CD4-positive, alpha-beta T cell treated with Interleukin-21 for 1 hour (primary cell): ENCODE measurements at regions not wholly inside any gene's neighbourhood (a gene's known extent, or its start where the extent isn't known, plus 50 kb on each side); places are given as distances from the start of the nearest gene placed in this dataset.

Experiments
- DNase-seq: peaks from one replicate; pipeline ENCODE4 v3.0.0-alpha.2; 2020

DNA sequence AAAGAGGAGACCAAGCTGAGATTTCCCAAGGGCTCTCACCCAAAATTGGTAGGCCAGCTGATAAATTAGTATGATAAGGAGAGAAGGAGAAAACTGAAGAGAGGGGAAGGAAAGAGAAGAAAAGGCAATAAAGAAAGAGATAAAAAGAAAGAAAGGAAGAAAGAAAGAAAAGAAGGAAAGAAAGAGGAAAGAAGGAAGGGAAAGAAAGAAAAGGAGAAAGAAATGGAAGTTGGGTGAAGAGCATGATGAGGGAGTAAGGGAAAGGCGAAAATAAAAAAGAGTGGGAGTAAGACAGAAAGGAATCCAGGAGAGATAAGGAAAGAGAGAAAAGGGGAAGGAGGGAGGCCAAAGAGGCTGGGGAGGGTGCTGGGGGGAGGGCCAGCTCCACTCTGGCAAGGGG, 95.4 kb downstream of the MRM1 start:
- DNase-seq = no peak

DNA sequence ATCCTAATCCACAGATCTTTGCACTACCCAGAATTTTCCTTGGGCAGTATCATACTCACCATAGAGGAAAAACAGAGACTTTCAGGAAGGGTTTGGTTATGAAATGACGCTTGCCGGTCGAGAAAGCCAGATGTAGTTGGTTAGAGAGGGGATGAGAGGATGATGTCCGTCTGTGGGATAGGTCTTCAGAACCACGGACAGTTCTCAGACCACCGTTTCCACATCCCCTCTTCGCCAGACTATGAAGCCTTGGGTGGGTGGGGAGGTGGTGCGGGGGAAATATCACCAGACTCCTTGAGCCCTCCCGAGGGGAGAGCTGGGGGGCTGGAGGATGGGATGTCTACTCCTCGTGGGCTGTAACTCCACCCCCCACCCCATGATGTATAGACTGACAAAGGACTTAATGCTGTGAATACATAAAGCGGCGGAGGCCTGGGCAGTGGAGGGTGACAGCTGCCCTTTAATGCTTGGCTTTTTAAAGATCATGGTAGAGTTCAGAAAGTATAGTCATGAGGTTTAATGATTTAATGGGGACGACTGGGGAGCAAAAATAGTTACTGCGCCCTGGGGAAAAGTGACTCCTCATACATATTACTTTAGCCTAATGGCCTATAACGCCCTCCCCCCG, 96.6 kb downstream of the MRM1 start:
- no peak for DNase-seq

DNA sequence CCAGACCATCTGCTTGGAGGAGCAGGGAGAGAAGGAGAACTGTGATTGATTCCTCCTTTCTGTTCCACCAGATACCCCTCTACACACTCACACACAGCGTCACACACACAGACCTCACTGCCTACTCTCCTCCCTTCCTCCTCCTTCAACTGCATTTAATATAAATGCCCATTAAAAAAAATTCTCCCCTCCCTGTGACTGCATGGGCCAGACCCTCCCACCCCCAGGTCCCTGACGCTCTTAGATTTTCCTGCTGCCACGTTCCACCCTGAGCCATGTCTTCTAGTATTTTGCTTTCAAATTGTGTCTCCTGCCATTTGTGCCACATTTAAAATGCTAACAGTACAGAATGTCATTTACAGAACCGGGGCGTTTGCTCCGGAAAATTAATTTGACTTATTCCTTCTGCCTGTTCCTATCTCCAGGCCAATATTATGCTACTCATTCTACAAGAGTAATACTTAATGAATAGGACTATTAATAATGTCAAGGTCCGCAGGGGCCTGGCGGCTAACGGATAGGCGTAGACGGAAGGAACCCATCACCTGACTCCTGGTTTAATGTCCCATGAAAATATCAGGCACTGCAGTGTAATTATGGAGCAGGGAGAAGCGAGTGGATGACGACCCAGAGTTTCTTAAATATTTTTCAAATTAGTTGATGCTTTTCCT, 100.2 kb downstream of the MRM1 start:
- no peak for DNase-seq

DNA sequence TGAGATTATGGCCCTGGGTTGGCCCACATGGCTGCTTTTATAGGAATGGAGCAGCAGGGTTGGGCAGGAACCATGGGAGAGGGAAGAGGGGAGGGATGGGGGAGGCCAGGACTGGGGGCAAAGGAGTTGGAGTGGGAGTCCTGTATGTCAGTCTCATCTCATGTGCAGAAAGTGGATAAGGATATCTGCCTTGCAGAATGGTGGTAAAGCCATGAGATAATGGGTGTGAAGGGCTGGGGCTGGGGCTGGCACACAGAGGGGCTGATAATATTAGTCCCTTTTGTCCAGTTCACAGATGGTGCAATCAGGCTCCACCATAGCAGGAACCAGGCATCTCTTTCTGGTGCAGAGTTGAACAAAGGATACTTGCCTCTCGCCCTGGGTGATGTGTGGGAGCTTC, 101.3 kb downstream of the MRM1 start:
- no peak for DNase-seq

DNA sequence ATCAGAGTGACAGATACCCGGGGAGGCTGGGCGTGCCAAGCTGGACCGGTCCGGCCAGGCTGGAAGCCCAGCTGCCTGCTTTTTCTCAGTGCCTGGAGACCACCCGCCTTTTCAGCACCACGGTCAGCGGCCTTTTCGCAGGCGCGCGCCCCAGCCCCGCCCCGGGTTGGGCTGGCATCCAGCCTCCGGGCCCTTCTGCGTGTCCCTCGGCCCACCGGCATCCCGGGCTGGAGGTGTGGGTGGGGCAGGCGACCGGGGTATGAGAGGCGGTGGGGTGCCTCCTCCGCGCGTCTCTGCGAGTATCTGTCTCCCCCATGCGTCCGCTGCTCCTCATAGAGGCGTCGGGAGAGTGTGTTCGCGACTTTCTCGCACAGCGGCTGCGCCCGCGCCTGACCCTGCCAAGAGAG, 102.5 kb downstream of the MRM1 start:
- peak; percentile 37 for DNase-seq

DNA sequence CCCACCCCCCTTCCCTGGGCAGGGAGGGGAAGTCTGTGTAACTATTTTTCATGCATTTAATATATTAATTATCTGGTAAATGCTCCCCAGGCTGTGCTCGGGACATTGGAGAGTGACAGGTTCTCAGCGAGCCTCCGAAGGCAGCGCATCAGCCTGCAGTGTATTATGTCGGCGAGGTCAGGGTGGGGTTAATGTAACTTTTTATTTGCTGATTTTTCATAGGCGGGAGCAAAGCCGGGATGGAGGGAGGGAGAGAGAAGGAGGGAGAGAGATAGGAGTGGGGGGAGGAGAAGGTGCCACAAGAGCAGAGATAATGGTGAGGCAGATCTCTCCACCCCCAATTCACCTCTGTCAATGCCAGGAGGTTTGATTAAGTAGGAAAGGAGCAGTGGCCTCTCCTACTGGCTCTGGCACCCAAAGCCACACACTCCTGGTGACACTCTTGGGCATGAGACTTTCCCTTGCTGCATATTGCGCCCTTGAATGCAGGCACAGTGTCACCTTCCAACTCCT, 104.0 kb downstream of the MRM1 start:
- no peak for DNase-seq

DNA sequence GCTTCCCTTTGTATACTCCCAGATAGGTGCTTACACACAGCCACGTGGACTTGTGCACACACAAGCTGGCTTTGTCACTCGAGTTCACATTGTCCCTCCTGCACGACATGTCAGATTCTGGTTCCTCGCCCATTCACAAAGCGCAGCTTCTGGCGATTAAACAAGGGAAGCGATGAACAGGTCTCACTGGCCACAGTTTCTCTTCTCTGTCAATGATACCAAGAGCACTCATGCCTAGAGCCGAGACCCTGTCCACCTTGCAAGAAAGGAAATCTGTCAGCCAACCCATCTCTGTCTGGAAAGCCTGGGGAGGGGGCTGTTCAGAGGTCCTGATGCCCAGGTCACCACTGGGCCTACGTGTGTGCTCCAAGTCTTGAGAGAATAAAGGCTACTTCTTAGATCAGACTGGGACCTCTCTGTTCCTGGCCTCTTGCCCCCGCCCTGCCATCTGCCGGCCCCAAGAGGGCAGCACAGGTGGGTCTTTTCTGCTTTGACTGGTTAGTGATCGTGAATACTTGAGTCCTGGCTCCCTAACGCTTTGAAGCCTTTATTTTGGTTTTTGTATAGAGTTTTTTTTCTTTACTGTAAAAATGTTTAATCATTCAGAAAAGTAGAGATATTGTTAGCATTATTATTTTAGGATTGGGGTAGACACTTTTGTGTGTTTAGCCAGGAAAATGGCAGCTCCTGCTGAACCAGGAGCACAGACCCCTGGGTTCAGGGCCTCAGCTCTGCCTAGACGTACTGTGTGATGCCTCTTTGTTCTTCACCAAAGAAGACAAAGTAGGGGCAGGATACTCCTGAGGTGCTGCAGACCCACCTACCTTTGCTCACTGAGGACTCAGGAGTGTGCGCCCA, 104.7 kb downstream of the MRM1 start:
- peak; percentile 56 for DNase-seq

DNA sequence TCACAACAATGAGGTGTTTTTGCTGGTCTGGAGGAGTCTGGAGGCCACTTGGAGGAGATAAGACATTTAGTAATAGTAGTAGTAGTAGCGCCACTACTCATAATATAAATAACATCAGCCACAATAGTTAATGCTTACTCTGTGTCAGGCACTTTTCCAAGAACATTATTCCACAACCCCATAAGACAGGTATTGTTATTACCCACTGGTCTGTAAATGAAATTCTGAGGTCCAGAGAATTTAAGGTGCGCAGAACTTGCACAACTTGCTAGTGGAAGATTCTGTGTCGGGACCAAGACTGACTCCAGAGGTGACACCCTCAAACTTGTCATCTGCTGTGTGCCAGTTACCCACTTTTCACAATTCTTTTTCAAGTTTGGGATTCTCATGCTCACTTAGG, 106.5 kb downstream of the MRM1 start:
- DNase-seq = no peak

DNA sequence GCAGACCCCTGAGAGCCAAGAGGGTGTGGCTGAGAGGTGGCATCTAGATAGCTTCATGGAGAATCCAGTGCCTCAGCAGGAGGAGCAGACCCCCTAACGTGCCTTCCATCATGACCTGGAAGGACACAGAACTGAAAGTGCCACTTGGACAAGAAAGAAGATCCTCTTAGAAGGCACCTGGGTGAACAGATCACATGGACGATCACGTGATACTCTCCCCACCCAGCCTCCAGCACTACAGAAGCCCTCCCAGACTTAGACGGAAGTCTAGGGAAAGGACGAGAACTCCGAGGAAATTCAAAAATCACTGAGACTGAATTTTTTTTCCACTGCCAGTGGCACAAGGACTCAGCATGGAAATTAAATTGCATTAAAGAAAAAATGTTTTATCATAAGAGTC, 113.4 kb downstream of the MRM1 start:
- no peak for DNase-seq

DNA sequence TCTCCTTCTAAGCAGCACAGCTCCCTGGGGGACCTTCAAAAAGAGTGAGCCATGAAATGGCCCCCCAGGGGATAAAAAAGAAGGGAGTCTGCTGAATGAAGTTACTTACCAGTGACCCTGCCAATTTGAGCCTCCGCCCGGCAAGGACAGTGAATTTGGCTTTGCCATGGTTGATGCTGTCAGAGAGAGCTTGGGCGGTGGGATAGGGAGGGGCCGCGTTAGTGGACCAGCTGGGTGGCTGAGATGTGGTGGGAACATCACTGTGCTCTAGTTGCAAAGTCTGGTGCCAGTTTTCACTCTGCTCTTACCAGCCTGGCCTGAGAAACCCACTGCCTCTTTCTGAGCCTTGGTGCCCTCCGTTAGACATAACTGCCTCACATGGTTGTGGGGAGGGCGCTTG, 114.6 kb downstream of the MRM1 start:
- DNase-seq = no peak

DNA sequence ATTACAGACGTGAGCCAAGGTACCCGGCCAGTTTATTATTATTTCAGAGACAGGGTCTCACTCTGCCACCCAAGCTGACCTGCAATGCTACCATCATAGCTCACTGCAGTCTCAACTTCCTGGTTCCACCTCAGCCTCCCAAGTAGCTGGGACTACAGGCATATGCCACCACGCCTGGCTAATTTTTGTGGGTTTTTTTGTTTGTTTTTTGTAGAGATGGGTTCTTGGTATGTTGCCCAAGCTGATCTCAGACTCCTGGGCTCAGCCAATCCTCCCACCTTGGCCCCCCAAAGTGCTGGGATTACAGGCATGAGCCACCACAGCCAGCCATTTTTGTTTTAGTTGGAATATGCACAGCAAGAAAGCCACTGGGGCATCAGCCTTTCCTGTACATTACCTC, 115.7 kb downstream of the MRM1 start:
- DNase-seq = no peak

DNA sequence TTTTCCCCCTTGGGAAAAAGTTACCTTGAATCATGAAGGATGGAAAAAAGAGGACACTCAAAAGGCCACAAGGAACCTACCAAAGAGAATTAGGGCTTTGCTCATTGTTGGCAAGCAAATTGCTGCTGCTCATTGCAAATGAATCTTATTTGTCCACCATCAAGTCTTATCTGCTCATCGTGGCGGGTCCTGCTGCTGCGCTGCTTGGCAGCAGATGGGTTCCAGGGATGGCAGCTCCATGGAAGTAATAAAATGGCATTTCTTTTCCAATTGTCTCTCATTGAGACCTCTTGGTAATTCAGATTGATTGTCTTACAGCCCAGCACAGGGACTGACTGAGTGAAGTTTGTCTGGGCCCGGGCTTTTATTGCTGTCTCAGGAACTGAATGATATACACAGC, 118.7 kb downstream of the MRM1 start:
- DNase-seq = no peak

DNA sequence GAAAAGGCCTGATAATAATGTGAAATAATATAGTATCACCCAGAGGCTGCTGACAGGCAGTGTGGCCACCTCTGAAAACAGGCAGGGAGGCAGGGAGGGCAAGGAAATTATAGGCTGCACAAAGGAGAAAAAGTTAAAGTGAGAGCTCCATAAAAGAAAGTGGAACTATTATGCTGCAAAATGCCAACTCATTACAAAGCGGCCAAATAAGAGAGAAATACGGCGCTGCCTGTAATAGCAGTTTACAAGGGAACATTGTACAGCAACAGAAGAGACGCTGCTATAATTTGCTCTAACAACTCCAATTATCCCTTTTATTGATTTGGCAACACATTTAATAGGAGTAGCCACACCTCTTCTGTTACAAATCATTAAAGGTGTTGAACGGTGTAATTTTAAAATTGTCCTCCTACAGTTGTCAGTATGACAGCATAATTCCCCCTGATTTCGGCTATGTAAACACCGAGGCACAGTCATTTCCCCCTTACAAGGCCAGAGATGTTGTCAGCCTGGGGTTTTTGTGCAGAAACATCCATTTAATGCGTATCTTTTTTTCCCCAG, 120.3 kb downstream of the MRM1 start:
- peak; percentile 3 for DNase-seq

DNA sequence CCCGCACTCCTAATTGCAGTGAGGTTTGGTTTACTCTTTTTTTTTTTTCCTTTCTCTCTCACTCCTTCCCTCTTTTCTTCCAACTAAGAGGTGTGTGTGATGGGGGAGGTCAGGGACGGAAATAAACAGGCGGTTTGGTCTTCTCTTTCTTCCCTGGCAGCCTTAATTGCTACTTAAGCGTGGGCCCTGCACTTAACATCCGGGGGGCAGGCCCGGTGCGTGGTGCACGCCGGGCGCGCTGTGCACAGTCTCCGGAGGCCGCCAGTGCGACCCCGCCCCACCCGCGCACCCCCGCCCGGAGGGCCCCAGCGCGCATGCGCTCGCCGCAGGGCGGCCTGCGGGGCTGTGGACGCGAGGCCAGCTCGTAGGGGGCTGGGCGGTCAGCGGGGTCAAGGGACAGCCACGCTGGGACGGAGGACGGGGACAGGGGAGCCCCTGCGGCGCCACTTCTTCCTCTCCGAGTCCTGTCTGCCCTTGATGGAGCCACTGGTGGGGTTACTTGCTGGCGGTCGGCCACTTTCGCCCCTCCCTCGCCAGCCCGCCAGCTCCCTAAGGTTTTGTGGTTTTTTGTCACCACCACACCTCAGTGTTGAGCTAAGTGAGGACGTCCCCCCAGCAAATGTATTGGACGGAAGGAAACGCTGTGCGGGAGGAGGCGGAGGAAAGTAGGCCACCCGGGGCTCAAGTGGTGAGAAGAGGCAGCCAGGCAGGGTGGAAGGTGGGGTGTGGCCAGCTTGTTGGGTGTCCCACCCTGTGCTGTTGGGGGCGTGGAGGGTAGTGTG, 120.9 kb downstream of the MRM1 start:
- DNase-seq = peak; percentile 80

DNA sequence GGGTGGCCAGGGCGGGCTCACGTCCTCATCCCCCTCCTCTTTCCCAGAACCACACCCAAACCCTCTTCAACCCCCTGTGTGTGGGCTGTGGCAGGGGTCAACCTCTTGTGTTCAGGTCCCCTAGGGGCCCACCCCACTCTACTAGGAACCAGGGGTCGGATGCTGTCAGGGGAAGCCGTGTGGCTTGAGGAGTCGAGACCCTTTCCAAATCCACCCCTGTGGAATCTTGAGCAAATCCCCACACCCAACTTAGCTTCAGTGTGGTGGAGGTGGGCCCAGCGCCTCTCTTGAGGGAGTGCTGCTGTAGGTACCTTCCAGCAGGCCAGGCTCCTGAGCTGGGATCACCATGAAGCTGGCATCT, 121.5 kb downstream of the MRM1 start:
- DNase-seq = no peak

DNA sequence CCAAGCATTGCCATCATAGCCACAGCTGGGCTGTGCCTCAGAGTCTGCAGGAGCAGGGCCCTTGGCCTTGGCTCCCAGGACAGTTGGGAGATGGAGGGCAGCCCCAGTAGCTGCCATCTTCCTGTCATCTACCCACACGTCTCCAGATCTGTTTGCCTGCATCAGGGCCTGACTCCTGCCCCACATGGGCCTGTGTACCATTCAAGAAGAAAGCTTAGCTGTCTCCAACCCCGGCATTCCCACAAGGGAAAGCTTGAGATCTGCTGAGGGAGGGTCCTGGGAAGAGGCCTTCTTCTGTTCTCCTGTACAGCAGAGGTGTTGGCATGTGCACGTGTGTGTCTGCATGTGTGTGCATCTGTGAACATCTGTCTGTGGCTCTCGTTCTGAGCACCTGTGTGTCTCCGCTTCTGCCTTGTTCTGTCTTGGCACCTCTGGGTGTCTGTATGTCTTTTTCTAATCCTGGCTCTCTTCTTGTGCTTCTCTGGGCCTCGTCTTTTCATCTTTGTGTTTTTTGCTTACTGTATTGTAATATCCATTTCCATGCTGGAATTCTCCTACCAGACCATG, 122.2 kb downstream of the MRM1 start:
- DNase-seq = no peak

DNA sequence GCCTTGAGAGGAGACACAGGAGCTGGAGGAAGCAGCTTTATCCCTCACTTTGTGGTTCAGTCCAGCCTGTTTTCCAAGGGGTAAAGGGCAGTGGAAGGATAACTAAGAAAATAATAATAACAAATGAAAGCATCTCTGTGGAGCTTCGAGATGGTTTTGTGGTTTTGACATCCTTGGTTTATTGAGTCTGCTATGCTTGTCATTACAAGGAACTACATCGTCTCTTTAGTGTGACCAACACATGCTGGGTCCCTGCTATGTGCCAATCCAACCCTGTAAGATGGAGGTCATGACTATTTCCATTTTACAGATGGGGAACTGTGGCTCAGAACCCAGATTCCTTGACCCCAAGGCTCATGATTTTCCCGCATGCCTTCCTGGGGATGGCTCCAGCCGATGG, 124.8 kb downstream of the MRM1 start:
- DNase-seq = peak; percentile 5

DNA sequence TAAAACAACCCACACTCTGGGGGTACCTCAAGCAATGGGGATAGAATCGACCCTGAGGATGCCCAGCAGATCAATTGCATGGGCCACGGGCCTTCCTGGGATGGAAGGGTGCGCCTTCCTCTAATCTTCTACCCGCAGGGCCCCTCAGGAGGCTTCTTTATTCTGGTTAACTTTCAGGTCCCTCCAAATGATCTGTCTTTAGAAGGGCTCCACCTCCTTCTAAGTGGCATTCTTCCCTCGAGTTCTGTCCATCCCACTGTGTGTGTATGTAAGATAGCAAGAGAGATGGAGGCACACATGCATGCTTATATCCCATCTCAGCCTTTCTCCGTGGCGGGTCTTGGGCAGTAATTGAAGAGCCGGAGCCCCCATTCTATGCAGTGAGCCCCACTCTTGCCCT, 125.7 kb downstream of the MRM1 start:
- no peak for DNase-seq

DNA sequence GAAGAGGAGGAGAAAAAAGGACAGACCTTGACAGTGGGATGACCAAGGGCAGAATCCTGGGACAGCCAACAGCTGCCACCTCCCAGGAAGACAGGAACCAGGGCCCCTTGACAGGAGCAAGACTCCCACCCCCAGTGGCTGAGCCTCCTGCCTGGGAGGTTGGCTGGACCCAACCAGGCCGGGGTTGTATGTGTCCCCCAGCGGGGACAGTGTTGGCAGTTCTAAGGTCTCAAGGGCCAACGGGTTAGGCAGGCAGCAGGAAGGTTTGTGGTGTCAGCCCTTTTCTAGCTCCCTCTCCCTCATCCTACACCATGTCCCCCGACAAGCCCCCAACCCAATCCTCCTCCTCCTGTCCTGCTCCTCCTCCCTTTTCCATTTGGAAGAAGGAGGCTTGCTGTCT, 126.2 kb downstream of the MRM1 start:
- no peak for DNase-seq

DNA sequence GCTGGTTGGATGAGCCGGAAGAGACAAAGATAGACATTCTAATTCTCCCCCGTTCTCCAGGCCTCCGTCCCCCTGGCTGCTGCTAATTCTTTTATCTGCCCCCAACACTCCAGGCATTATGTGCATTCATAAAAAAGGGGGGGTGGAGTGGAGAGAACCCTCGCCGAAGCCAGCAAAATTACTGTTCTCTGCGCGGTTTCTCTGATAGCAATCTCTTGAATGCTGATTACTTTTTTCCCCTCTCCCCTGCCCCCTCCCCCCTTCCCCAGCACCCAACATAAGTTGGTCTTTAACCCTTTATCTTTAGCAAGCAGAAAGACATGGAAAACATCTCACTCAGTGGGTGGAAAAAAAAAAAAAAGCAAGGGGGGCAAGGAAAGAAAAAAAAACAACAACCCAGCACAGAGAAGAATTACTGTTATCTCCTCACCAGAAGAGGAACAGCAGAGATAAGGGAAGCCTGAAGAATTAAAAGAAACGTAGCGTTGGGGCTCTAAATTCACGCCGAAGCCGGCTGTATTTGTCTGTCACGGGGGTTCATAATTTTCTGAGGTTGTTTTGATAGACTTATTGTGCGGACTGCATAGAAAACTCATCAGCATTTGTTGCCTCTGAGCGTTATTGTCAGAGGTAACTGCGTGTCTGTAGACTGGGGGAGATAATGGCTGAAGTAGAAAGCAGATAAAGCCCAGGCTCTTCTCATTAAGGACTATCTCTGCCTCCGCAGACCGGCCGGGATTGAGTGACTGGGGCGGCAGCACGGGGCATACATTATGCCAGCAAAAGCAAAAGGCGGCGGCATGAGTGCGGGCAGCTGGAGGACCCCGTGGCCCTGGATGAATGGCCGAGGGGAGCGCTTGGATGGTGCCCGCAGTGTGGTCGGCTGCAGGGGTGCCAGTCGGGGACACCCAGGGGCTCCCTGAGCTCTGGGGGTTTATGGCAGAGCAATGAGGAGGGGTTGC, 126.9 kb downstream of the MRM1 start:
- DNase-seq = peak; percentile 18

DNA sequence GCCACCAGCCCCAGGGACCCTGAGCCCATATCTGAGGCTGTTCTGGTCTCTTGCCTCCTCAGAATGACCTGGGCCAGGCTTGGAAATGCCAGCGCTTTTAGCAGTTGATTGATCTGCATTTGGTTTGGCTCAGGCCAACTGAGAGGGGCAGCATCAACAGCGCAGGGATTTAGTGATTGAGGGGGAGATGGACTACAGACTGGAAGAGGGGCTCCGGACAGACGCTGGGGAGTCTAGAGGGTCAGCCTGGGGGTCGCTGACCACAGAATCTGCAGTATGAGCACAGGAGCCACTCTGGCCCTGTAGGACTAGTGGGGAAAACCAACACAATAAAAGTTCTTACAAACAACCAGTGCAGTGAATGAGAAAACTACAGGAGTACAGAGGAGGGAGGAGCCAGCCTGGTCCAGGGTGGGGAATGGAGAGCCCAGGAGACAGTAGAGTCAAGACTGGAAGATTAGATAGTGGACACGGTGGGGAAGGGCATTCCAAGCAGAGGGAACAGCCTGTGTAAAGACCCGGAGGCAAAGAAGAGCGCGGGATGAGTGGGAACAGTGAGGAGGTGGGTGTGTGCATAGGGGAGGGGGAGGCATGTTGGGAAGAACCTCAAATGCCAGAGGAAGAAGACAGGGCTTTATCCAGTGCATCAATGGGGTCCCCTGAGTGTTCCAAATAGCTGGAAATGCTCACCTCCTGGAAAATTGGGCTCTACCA, 128.9 kb downstream of the MRM1 start:
- no peak for DNase-seq
